Mesenchymal stem cell (in vitro differentiated cells and primary cell): ENCODE measurements at regions not wholly inside any gene's neighbourhood (a gene's known extent, or its start where the extent isn't known, plus 50 kb on each side); places are given as distances from the start of the nearest gene placed in this dataset.

ENCODE experiments used
- DNase-seq: peaks from one replicate; pipeline ENCODE4 v3.0.0-alpha.2; 2013
- H2AFZ ChIP-seq: one replicate; pipeline ENCODE4 v1.6.1; 2013; ENCODE audit warnings: low read depth, mild to moderate bottlenecking, control low read depth, inconsistent platforms, low read length, moderate library complexity
- H2AK5ac ChIP-seq: 2 replicates; pipeline ENCODE4 v1.6.1; 2013; ENCODE audit warnings: low read length, moderate library complexity, mild to moderate bottlenecking, inconsistent platforms; ENCODE audit not compliant: severe bottlenecking
- H2BK120ac ChIP-seq: one replicate; pipeline ENCODE4 v1.6.1; 2013; ENCODE audit warnings: low read depth, mild to moderate bottlenecking, inconsistent platforms, low read length, moderate library complexity
- H2BK12ac ChIP-seq, 2 experiments: one replicate each; pipeline ENCODE4 v1.6.1; 2013; ENCODE audit warnings: inconsistent platforms in 2 of 2, low read length in 2 of 2, mild to moderate bottlenecking in 2 of 2, moderate library complexity in 2 of 2, control low read depth in 1 of 2
- H2BK15ac ChIP-seq: one replicate; pipeline ENCODE4 v1.6.1; 2013; ENCODE audit warnings: mild to moderate bottlenecking, low read depth, inconsistent platforms; ENCODE audit not compliant: poor library complexity, severe bottlenecking
- H2BK5ac ChIP-seq: 2 replicates; pipeline ENCODE4 v1.6.1; 2013; ENCODE audit warnings: low read depth, mild to moderate bottlenecking, low read length, control low read depth, inconsistent platforms; ENCODE audit not compliant: poor library complexity, severe bottlenecking
- H3K14ac ChIP-seq, 2 experiments: one replicate each; pipeline ENCODE4 v1.6.1; 2013; ENCODE audit warnings: inconsistent platforms in 2 of 2, low read length in 2 of 2, control low read depth in 1 of 2, mild to moderate bottlenecking in 1 of 2, moderate library complexity in 1 of 2
- H3K18ac ChIP-seq, 2 experiments: one replicate each; pipeline ENCODE4 v1.6.1; 2013; ENCODE audit warnings: inconsistent platforms in 2 of 2, low read length in 2 of 2, control low read depth in 1 of 2, low read depth in 1 of 2, mild to moderate bottlenecking in 1 of 2
- H3K23ac ChIP-seq, 2 experiments: one replicate each; pipeline ENCODE4 v1.6.1; 2013; ENCODE audit warnings: inconsistent platforms in 2 of 2, low read length in 2 of 2, mild to moderate bottlenecking in 2 of 2, moderate library complexity in 2 of 2, control low read depth in 1 of 2
- H3K27ac ChIP-seq: 2 replicates; pipeline ENCODE4 v1.5.1; 2013; ENCODE audit warnings: mild to moderate bottlenecking, moderate library complexity, low read length, control low read depth, inconsistent platforms; ENCODE audit not compliant: poor library complexity, severe bottlenecking
- H3K27me3 ChIP-seq, 2 experiments: 2 replicates each; pipeline versions ENCODE4 v1.6.1 to v1.7.0; 2013; ENCODE audit warnings: low read length in 2 of 2, mild to moderate bottlenecking in 2 of 2, moderate library complexity in 2 of 2, control low read depth in 1 of 2, inconsistent platforms in 1 of 2; ENCODE audit not compliant: control insufficient read depth in 1 of 2, insufficient read depth in 1 of 2
- H3K36me3 ChIP-seq, 2 experiments: 2 replicates each; pipeline versions ENCODE4 v1.6.1 to v1.7.0; 2013; ENCODE audit warnings: low read length in 2 of 2, control low read depth in 1 of 2, inconsistent platforms in 1 of 2, low read depth in 1 of 2, mild to moderate bottlenecking in 1 of 2; ENCODE audit not compliant: insufficient read depth in 2 of 2, control insufficient read depth in 1 of 2
- H3K4ac ChIP-seq, 2 experiments: one replicate each; pipeline ENCODE4 v1.6.1; 2013; ENCODE audit warnings: inconsistent platforms in 2 of 2, low read length in 2 of 2, mild to moderate bottlenecking in 2 of 2, moderate library complexity in 2 of 2, control low read depth in 1 of 2, low read depth in 1 of 2
- H3K4me1 ChIP-seq: 2 replicates; pipeline ENCODE4 v1.6.1; 2013; ENCODE audit warnings: low read depth, low read length, control low read depth; ENCODE audit not compliant: control insufficient read depth, insufficient read depth
- H3K4me2 ChIP-seq: 2 replicates; pipeline ENCODE4 v1.6.1; 2013; ENCODE audit warnings: low read length, mild to moderate bottlenecking, inconsistent platforms; ENCODE audit not compliant: poor library complexity, severe bottlenecking
- H3K4me3 ChIP-seq, 2 experiments: 2 replicates each; pipeline versions ENCODE4 v1.5.1 to v1.7.0; 2013; ENCODE audit warnings: low read length in 2 of 2, mild to moderate bottlenecking in 2 of 2, control low read depth in 1 of 2, low read depth in 1 of 2; ENCODE audit not compliant: insufficient read depth in 1 of 2
- H3K79me1 ChIP-seq: replicated peaks from 2 replicates; pipeline ENCODE4 v1.6.1; 2013; ENCODE audit warnings: mild to moderate bottlenecking, control low read depth, low read length, inconsistent platforms; ENCODE audit not compliant: poor library complexity, severe bottlenecking
- H3K9ac ChIP-seq: 2 replicates; pipeline ENCODE4 v1.7.0; 2013; ENCODE audit warnings: mild to moderate bottlenecking, low read length, moderate library complexity
- H3K9me3 ChIP-seq: 2 replicates; pipeline ENCODE4 v1.7.0; 2013; ENCODE audit warnings: mild to moderate bottlenecking, low read length; ENCODE audit not compliant: control insufficient read depth
- H4K8ac ChIP-seq: one replicate; pipeline ENCODE4 v1.6.1; 2013; ENCODE audit warnings: inconsistent platforms, mild to moderate bottlenecking, low read length, moderate library complexity
- H4K91ac ChIP-seq: one replicate; pipeline ENCODE4 v1.6.1; 2013; ENCODE audit warnings: mild to moderate bottlenecking, low read length, inconsistent platforms
- WGBS: methylation state at CpG from one replicate; pipeline ENCODE4 v1.1.7; 2013; ENCODE audit warnings: mixed read lengths; 5-methylcytosine and 5-hydroxymethylcytosine counted together

GRCh38 chr1:94622757-94623156 is 81.2 kb upstream of the F3 start:
- H3K4me3 ChIP-seq = no peak overlapping the region
- H3K9ac ChIP-seq = no peak overlapping the region
- 53% methylated on average over 10 of the region's 10 CpGs for WGBS
- H3K9me3 ChIP-seq = no peaks in the 10 kb centered on the region
- peak overlapping the region; percentile 93 for H4K91ac ChIP-seq
- H2BK12ac ChIP-seq = peak overlapping the region; percentile 64 to 98
- DNase-seq = peak; percentile 76
- peak overlapping the region; percentile 69 to 96 for H3K4ac ChIP-seq
- H2AK5ac ChIP-seq = no peak overlapping the region
- H3K4me1 ChIP-seq = peaks cover 33% of the 10 kb centered on the region
- peak overlapping the region; percentile 52 for H2BK15ac ChIP-seq
- peak overlapping the region; percentile 89 for H4K8ac ChIP-seq
- H2BK5ac ChIP-seq = no peak overlapping the region
- no peaks in the 10 kb centered on the region for H3K36me3 ChIP-seq
- peak overlapping the region; percentile 24 for H3K27ac ChIP-seq
- H3K4me2 ChIP-seq = no peak overlapping the region
- peak overlapping the region in 1 of 2 experiments; percentile 76 for H3K14ac ChIP-seq
- no peaks in the 10 kb centered on the region for H3K79me1 ChIP-seq
- H2AFZ ChIP-seq = peak overlapping the region; percentile 49
- H2BK120ac ChIP-seq = peak overlapping the region; percentile 44
- peaks cover 0 to 3% of the 10 kb centered on the region in 2 experiments for H3K27me3 ChIP-seq
- peak overlapping the region; percentile 87 to 95 for H3K18ac ChIP-seq
- peak overlapping the region in 1 of 2 experiments; percentile 83 for H3K23ac ChIP-seq

GRCh38 chr1:94621802-94622201 is 80.2 kb upstream of the F3 start:
- no peaks in the 10 kb centered on the region for H3K9me3 ChIP-seq
- H3K9ac ChIP-seq = no peak overlapping the region

GRCh38 chr1:94621395-94621794 is 79.8 kb upstream of the F3 start:
- no peak overlapping the region for H3K27ac ChIP-seq
- peak overlapping the region; percentile 19 to 47 for H3K4ac ChIP-seq
- peak; percentile 44 for DNase-seq
- peak overlapping the region; percentile 72 to 93 for H2BK12ac ChIP-seq
- WGBS = 33% methylated on average over 2 of the region's 3 CpGs
- no peaks in the 10 kb centered on the region for H3K36me3 ChIP-seq
- H4K91ac ChIP-seq = peak overlapping the region; percentile 41
- peak overlapping the region; percentile 83 for H4K8ac ChIP-seq
- H3K23ac ChIP-seq = no peak overlapping the region
- H3K9me3 ChIP-seq = no peaks in the 10 kb centered on the region
- H2AK5ac ChIP-seq = peak overlapping the region; percentile 46
- H2BK15ac ChIP-seq = peak overlapping the region; percentile 21
- H3K27me3 ChIP-seq = peaks cover 0 to 3% of the 10 kb centered on the region in 2 experiments
- no peaks in the 10 kb centered on the region for H3K79me1 ChIP-seq
- no peak overlapping the region for H2AFZ ChIP-seq
- peaks cover 34% of the 10 kb centered on the region for H3K4me1 ChIP-seq
- no peak overlapping the region for H3K9ac ChIP-seq
- no peak overlapping the region for H3K4me3 ChIP-seq
- H2BK120ac ChIP-seq = no peak overlapping the region
- H3K14ac ChIP-seq = no peak overlapping the region
- no peak overlapping the region for H2BK5ac ChIP-seq
- H3K18ac ChIP-seq = peak overlapping the region; percentile 40 to 71
- H3K4me2 ChIP-seq = no peak overlapping the region

More at GRCh38 chr1:94621802-94622201, 80.2 kb upstream of the F3 start:
- Histone ChIP-seq H3K27me3 (peaks cover 0 to 3% of the 10 kb centered on the region in 2 experiments), H2AK5ac (peak overlapping the region; percentile 95), H3K4ac (peak overlapping the region; percentile 19 to 96), H3K4me1 (peaks cover 34% of the 10 kb centered on the region), H2BK5ac (peak overlapping the region; percentile 0), H3K4me2 (no peak overlapping the region), H3K79me1 (no peaks in the 10 kb centered on the region), H2BK120ac (peak overlapping the region; percentile 83), H3K14ac (no peak overlapping the region), H3K23ac (no peak overlapping the region), H2AFZ (no peak overlapping the region), H4K8ac (no peak overlapping the region), H2BK15ac (peak overlapping the region; percentile 19), H4K91ac (peak overlapping the region; percentile 40), H3K27ac (peak overlapping the region; percentile 24), H3K18ac (peak overlapping the region; percentile 37 to 49), H2BK12ac (peak overlapping the region; percentile 81 to 86), H3K4me3 (no peak overlapping the region), H3K36me3 (no peaks in the 10 kb centered on the region)
- DNase-seq = no peak

DNA sequence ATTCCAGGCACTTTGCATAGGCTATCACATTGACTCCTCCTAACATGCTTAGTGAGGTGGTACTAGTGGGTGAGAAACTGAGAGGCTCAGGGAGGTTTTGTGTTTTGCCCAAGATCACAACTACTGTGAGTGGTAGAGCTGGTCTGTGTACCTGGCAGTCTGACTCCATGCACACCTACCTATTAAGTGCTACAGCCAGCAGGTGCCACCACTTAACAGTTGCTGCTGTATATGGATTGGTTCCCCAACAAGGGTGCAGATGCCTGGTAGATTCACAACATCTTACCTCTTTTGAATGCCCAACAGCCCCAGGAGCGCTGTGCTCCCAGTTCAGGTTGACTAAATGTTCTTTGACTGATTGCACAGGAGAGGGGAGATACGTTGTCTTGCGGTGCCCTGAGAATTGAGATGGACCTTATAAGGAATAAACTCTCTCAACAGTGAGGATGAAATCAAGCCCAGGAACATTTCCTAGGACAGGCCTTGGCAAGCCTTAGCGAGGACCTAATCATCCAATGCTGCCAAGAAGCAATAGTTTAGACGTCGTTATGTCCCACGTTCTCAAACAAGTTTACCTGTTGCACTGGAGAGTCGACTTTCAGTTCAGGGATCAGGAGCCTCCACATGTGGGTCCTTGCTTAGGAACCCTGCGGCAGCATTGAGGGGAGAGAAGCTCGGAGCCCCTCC is 78.9 kb upstream of the F3 start:
- Histone ChIP-seq H3K4me3 (no peak overlapping the region), H2AK5ac (peak overlapping the region; percentile 69), H3K9ac (no peak overlapping the region), H3K23ac (no peak overlapping the region), H3K14ac (no peak overlapping the region), H4K8ac (peak overlapping the region; percentile 43), H3K27ac (peak overlapping the region; percentile 44), H3K27me3 (peaks cover 0 to 3% of the 10 kb centered on the region in 2 experiments), H3K36me3 (no peaks in the 10 kb centered on the region), H2BK5ac (no peak overlapping the region), H3K79me1 (no peaks in the 10 kb centered on the region), H3K4me2 (no peak overlapping the region), H2BK120ac (no peak overlapping the region), H2BK12ac (peak overlapping the region; percentile 82 to 87), H3K4ac (peak overlapping the region; percentile 16 to 49), H4K91ac (peak overlapping the region; percentile 48), H3K9me3 (no peaks in the 10 kb centered on the region), H3K4me1 (peaks cover 34% of the 10 kb centered on the region), H3K18ac (peak overlapping the region; percentile 37 to 46), H2BK15ac (no peak overlapping the region), H2AFZ (no peak overlapping the region)
- WGBS = over 99% methylated on average over 10 of the region's 10 CpGs
- no peak for DNase-seq
